Endothelial cell of umbilical vein (primary cell): ENCODE measurements at regions not wholly inside any gene's neighbourhood (a gene's known extent, or its start where the extent isn't known, plus 50 kb on each side); places are given as distances from the start of the nearest gene placed in this dataset.

Experiments used
- BruUV-seq: library from RNA; stranded (reverse); fragments of 400-500 nt; replicated peaks from 2 replicates; lab custom pipeline; 2021; lab: Mats Ljungman, UMichigan
- CTCF ChIA-PET: fragments of 300-600, 350-600 bp; sonication (Branson Sonifier 250); formaldehyde crosslinking; loops from one replicate; lab custom pipeline; 2021; ENCODE audit warnings: antibody characterized with exemption, inconsistent platforms; lab: Charles Lee
- POLR2A ChIA-PET: fragments of 300-600, 350-600 bp; sonication (Branson Sonifier 250); formaldehyde crosslinking; loops from one replicate; lab custom pipeline; 2021; ENCODE audit warnings: antibody characterized with exemption, inconsistent platforms; lab: Charles Lee
- DNase-seq: peaks from one replicate; pipeline ENCODE4 v3.0.0-alpha.2; 2011; ENCODE audit warnings: low read depth, low spot score
- FAIRE-seq: peaks from 2 replicates; lab custom pipeline; 2011; peaks lifted over from hg19 to GRCh38; lab: Jason Lieb, UNC
- H2AFZ ChIP-seq: 2 replicates; pipeline ENCODE4 v1.6.0; 2012; ENCODE audit warnings: low read depth, low read length, control low read depth, inconsistent platforms
- H3K27ac ChIP-seq: 2 replicates; pipeline ENCODE4 v1.5.1; 2011; ENCODE audit warnings: low read depth, mild to moderate bottlenecking, control low read depth, low read length, moderate library complexity; ENCODE audit not compliant: insufficient read depth
- H3K27me3 ChIP-seq, 2 experiments: 2 replicates each; pipeline versions ENCODE4 v1.6.0 to v1.6.1; 2011; ENCODE audit warnings: low read length in 2 of 2, mixed read lengths in 1 of 2; ENCODE audit not compliant: control insufficient read depth in 2 of 2, insufficient read depth in 2 of 2
- H3K36me3 ChIP-seq, 2 experiments: 2 replicates in 1 of 2; 3 replicates in 1 of 2; pipeline ENCODE4 v1.5.1; 2011; ENCODE audit warnings: low read length in 2 of 2, mild to moderate bottlenecking in 1 of 2, moderate library complexity in 1 of 2; ENCODE audit not compliant: control insufficient read depth in 2 of 2, insufficient read depth in 2 of 2; ENCODE audit errors: extremely low read depth in 1 of 2
- H3K4me1 ChIP-seq: 3 replicates; pipeline ENCODE4 v1.5.1; 2011; ENCODE audit warnings: mild to moderate bottlenecking, low read length; ENCODE audit not compliant: control insufficient read depth, insufficient read depth; ENCODE audit errors: extremely low read depth
- H3K4me2 ChIP-seq: 2 replicates; pipeline ENCODE4 v1.6.1; 2011; ENCODE audit warnings: low read length, control low read depth, mixed read lengths; ENCODE audit not compliant: insufficient read depth
- H3K4me3 ChIP-seq, 3 experiments: fragments of 200-600 bp in 1 of 3; sonication (generic), shearing (Covaris generic) in 1 of 3; replicated peaks in 1 of 3; 2 replicates each; pipeline ENCODE4 v1.5.1; 2011 to 2016; ENCODE audit warnings: control low read depth in 3 of 3, low read length in 3 of 3, mild to moderate bottlenecking in 2 of 3, inconsistent platforms in 1 of 3, low read depth in 1 of 3, moderate library complexity in 1 of 3; ENCODE audit not compliant: insufficient read depth in 1 of 3
- H3K79me2 ChIP-seq: 2 replicates; pipeline ENCODE4 v1.6.0; 2012; ENCODE audit warnings: low read length, inconsistent platforms; ENCODE audit not compliant: control insufficient read depth, insufficient read depth
- H3K9ac ChIP-seq: replicated peaks from 2 replicates; pipeline ENCODE3; 2011; ENCODE audit warnings: low read length, control low read depth; ENCODE audit not compliant: insufficient read depth; ENCODE audit errors: extremely low read depth
- H3K9me1 ChIP-seq: replicated peaks from 3 replicates; pipeline ENCODE4 v1.6.0; 2011; ENCODE audit warnings: mild to moderate bottlenecking, low read length; ENCODE audit not compliant: control insufficient read depth, insufficient read depth; ENCODE audit errors: extremely low read depth
- H3K9me3 ChIP-seq: replicated peaks from 2 replicates; pipeline ENCODE4 v1.5.1; 2012; ENCODE audit warnings: low read length, inconsistent platforms; ENCODE audit not compliant: control insufficient read depth, insufficient read depth
- H4K20me1 ChIP-seq: replicated peaks from 2 replicates; pipeline ENCODE3; 2011; ENCODE audit warnings: mild to moderate bottlenecking, low read length; ENCODE audit not compliant: control insufficient read depth, insufficient read depth; ENCODE audit errors: extremely low read depth
- EZH2 ChIP-seq: IDR thresholded peaks from 2 replicates; pipeline ENCODE4 v1.6.1; 2012; ENCODE audit warnings: borderline replicate concordance, low read depth, mild to moderate bottlenecking, moderate library complexity, low read length, inconsistent platforms; ENCODE audit not compliant: severe bottlenecking
- FOS ChIP-seq: IDR thresholded peaks from 2 replicates; pipeline ENCODE4 v1.6.1; 2011; ENCODE audit warnings: mild to moderate bottlenecking, low read length, moderate library complexity, borderline replicate concordance; ENCODE audit not compliant: insufficient read depth
- GATA2 ChIP-seq: IDR thresholded peaks from 2 replicates; pipeline ENCODE4 v1.7.0; 2011; ENCODE audit warnings: low read depth, mild to moderate bottlenecking, moderate library complexity, mixed read lengths, low read length; ENCODE audit not compliant: insufficient read length, insufficient read depth
- JUN ChIP-seq: IDR thresholded peaks from 2 replicates; pipeline ENCODE4 v1.6.1; 2011; ENCODE audit warnings: borderline replicate concordance, low read depth; ENCODE audit not compliant: insufficient read length, insufficient read depth
- MYC ChIP-seq: IDR thresholded peaks from one replicate; pipeline ENCODE4 v1.6.1; 2011; ENCODE audit warnings: mild to moderate bottlenecking, low read depth, low read length
- POLR2A ChIP-seq: IDR thresholded peaks from 2 replicates; pipeline ENCODE4 v1.6.1; 2012; ENCODE audit warnings: low read depth, mild to moderate bottlenecking, control low read depth, low read length
- POLR2AphosphoS5 ChIP-seq: IDR thresholded peaks from 2 replicates; pipeline ENCODE4 v1.6.1; 2012; ENCODE audit warnings: low read depth, mild to moderate bottlenecking, control low read depth, low read length, moderate library complexity; ENCODE audit not compliant: insufficient read depth
- dilution Hi-C: fragments of 300-500 bp; cut with MboI; formaldehyde crosslinking; loops from one replicate; pipeline ENCODE4 v1.15.0; 2019; ENCODE audit warnings: low sequenced_read_pairs; ENCODE audit not compliant: extremely low pct_ligation_motif_present
- intact Hi-C: fragments of 100-400 bp; cut with micrococcal nuclease; formaldehyde crosslinking; loops from one replicate; pipeline ENCODE4 v1.10.0; 2022
- TF ChIP-seq, protein P1 (sequence below), 2 donors: IDR thresholded peaks; 1 replicate in 1 of 2; 2 replicates in 1 of 2; pipeline ENCODE4 v1.5.1; 2011; ENCODE audit warnings: low read length in 2 of 2, mild to moderate bottlenecking in 2 of 2, moderate library complexity in 2 of 2, control low read depth in 1 of 2, inconsistent platforms in 1 of 2, low read depth in 1 of 2; ENCODE audit not compliant: insufficient read depth in 1 of 2; ENCODE audit errors: extremely low read depth in 1 of 2
- TF ChIP-seq, protein P2 (sequence below): IDR thresholded peaks from 2 replicates; pipeline ENCODE4 v1.6.1; 2011; ENCODE audit not compliant: insufficient read depth, insufficient read length

DNA sequence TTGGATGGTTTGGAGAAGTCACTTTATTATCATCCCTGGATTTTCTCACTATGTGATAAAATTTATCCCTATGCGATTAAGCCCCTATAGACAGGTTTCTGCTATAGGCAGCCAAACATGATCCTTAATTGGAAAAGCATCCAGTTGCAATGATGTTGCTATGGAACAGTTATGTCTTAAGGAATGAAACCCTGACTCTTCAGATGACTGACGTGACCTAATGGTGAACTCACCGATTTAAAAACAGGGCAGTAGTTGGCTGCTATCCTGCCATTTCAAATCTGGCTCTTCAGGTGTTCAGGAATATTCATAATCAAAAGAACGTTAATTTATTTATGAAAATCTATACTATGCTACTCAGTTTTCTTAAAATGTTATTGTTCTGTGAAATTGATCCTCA, 106.8 kb upstream of the ROBO1 start:
- TF ChIP-seq POLR2A: no peak
- TF ChIP-seq, protein P1, sequence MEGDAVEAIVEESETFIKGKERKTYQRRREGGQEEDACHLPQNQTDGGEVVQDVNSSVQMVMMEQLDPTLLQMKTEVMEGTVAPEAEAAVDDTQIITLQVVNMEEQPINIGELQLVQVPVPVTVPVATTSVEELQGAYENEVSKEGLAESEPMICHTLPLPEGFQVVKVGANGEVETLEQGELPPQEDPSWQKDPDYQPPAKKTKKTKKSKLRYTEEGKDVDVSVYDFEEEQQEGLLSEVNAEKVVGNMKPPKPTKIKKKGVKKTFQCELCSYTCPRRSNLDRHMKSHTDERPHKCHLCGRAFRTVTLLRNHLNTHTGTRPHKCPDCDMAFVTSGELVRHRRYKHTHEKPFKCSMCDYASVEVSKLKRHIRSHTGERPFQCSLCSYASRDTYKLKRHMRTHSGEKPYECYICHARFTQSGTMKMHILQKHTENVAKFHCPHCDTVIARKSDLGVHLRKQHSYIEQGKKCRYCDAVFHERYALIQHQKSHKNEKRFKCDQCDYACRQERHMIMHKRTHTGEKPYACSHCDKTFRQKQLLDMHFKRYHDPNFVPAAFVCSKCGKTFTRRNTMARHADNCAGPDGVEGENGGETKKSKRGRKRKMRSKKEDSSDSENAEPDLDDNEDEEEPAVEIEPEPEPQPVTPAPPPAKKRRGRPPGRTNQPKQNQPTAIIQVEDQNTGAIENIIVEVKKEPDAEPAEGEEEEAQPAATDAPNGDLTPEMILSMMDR (IDR thresholded peaks at IDR 0.05; ENCODE audit: extremely low read depth in 1 of 2, insufficient read depth in 1 of 2, low read depth in 1 of 2, low read length in 2 of 2): no peak
- TF ChIP-seq FOS: no peak
- TF ChIP-seq, protein P2, sequence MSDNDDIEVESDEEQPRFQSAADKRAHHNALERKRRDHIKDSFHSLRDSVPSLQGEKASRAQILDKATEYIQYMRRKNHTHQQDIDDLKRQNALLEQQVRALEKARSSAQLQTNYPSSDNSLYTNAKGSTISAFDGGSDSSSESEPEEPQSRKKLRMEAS: no peak
- TF ChIP-seq MYC: no peak
- TF ChIP-seq POLR2AphosphoS5: no peak
- TF ChIP-seq JUN: no peak
- TF ChIP-seq GATA2: no peak
- TF ChIP-seq EZH2: no peak
- Histone ChIP-seq H3K4me1 (peaks cover 24% of the 10 kb centered on the region), H3K36me3 (no peaks in the 10 kb centered on the region), H3K79me2 (no peaks in the 10 kb centered on the region), H4K20me1 (no peaks in the 10 kb centered on the region), H3K4me2 (no peak overlapping the region), H3K9me3 (no peaks in the 10 kb centered on the region), H3K9me1 (no peaks in the 10 kb centered on the region), H3K27me3 (no peaks in the 10 kb centered on the region), H3K9ac (no peak overlapping the region), H3K27ac (no peak overlapping the region), H3K4me3 (no peak overlapping the region), H2AFZ (no peak overlapping the region)
- ChIA-PET CTCF (no interaction called here), POLR2A (no interaction called here)
- no peak for FAIRE-seq
- DNase-seq: no peak
- BruUV-seq: no TSS peak
- intact Hi-C loops: loop anchor here (5.0 kb wide), 1 partner anchor 143 kb away; no protein-coding TSS in a partner anchor
- dilution Hi-C loops: no loop called here
